Activated CD4-positive, alpha-beta T cell treated with anti-CD3 and anti-CD28 coated beads for 1 hour (primary cell): ENCODE measurements at regions not wholly inside any gene's neighbourhood (a gene's known extent, or its start where the extent isn't known, plus 50 kb on each side); places are given as distances from the start of the nearest gene placed in this dataset.

Source experiments
- DNase-seq: peaks from one replicate; pipeline ENCODE4 v3.0.0-alpha.2; 2020

DNA sequence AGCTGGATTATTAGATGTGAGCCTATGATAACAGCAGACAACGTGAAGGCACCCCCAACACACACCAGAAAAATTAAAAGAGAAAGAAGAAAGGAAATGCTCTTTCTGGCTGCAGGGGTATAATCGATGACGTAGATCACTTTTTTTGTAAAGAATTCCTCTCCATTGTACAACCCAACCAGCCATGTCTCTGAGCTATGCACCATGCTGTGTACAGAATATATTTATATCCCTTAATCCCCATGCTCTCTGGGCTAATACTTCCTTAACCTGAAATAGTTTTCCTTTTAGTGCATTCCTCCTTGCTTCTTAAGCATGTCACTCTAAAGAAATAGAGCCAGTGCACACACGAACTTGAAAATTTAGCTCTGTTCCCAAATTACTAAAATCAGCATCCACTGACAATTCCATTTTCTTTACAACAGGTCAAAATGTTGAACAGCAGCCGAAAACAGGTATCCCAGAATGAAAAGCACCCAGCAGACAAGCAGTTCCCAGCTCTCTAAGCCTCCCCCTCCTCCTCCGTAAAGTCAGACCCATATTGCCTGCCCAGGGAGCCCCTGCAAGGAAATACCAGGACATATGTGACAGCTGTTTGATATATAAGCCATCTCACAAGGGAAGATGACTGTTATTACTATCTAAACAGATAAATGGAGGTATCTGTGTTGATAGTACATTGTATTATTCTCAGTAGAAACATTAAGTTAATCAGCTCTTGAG, 247.4 kb upstream of the RAB6C start:
- no peak for DNase-seq

DNA sequence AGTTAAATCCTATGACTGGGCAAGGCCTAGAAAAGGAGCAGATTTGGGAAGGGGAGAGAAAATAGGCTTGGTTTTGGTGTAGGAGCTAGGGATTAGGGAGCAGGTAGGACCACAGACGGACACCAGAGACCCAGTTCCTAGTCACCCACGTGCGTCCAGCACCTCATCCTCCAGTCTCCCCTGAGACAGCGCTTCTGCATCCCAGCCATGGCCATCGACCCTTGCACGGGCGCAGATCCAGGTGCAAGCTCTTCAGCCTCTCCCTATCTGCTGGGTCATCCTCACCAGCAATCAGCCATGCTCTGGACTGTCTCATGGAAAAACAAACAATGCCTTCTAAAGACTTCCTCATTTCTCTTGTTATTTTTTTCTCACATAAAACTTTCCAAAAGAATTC, 246.8 kb upstream of the RAB6C start:
- no peak for DNase-seq

DNA sequence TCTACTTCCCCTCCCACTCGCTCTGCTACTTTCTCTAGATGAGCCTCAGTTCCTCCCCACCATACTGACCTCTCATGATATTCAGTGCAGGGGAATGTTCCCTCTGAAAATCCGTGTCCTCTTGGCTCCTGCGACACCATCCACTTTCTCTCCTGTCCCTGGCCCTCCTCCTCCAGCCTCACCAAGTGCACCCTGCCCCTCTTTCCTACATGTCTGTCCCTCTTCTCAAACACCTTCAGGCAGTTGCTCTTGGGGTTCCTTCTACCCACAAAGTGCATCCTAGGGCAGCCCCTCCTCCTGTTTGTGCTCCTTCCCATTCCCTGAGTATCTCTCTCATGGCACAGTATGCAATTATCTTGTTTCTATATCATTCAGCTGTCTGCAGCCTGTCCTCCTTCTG, 246.4 kb upstream of the RAB6C start:
- DNase-seq, result no peak

DNA sequence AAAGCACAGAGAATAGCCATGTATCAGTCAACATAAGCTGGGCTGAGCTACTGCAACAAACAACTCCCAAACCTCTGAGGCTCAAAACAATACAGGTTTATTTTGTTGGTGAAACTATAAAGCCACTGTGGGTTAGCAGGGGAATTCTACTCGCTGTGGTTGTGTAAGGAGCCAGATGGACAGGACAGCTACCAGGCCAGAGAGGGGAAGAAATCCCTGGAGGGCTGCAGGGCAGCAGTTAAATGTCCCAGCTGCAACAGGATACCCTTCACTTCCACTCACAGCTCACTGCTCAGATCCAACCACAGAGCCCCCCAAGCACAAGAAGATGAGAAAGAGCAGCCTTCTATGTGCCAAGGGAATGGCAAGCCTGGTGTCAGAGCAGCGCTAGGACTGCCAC, 245.9 kb upstream of the RAB6C start:
- DNase-seq, result no peak

DNA sequence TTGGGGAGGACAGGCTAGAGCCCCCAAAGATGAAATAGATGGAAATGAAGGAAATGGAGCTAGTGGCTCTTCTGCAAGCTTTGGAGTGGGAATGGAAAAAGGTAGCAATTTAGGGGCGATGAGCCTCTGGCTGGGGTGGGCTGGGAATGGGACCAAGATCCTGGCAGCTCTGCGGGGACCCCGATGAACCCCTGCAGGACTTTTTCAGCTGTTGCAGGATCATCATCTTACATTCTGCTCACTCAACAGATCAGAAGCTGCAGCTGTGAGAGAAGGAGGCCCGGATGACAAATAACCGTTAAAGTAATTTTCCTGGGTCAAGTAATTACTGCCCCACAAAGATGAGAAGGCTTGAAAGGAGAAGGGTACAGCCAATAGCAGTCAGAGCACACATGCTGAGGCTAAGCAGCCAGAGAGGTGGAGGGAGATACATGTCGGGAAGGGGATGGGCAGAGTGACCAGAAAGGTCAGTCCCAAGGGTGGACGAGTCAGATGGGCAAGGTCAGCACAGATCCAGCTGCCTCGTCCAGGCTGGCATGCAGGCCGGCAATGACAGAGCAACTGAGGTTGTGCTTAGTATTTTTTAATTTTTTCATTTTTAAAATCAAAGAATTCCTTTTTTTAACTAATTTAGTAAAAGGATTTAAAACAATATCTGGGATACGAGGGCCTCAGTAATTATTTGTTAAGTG, 245.0 kb upstream of the RAB6C start:
- no peak for DNase-seq

DNA sequence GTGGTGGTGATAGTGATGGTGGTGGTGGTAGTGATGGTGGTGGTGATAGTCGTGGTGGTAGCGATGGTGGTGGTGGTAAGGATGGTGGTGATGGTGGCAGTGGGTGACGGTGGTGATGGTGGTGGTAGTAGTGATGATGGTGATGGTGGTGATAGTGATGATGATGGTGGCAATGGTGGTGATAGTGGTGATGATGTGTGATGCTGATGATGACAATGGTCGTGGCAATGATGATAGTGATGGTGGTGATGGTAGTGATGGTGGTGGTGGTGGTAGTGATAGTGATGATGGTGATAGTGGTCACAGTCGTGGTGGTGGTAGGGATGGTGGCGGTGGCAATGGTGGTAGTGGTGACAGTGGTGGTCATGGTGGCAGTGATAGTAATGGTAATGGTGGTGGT, 243.9 kb upstream of the RAB6C start:
- DNase-seq, result no peak

DNA sequence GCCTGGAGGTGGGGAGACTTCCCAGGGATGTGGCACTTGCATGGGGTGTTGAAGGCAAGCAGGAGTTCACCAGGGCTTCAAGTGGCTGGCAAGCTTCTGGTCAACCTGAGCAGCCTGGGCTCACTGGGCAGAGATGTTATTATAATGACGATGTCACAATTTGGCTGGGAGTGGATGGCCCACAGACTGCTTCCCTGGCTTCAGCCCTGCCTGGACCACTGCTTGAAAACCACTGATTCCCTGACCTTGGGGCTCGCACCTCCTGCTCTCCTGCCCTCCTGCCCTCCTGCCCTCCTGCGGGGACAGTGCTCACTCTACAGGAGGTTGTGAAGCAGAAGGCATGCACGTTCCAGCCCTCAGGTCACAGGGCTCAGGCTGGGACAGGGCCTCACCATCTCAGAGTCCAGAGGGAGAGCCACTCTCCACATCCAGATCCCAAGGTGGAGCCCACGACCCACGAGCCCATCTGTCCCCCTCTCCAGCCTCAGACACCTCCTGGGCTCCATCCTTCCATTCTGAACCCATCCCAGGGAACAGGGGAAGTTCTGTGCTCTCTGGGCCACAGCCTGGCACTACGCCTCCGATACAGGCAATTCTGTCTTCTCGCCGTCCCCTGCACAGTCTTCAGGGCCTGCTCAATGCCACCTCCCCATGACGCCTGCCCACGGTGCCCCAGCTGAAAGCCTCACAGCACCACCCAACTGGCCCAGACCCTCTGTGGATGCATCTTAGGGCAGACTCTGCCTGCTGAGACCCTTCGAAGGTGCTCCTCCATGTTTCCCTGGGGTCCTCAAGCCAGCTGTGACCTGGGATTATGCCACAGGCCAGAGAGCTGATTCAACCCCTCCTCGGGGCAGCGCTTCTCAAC, 241.6 kb upstream of the RAB6C start:
- DNase-seq, result no peak

DNA sequence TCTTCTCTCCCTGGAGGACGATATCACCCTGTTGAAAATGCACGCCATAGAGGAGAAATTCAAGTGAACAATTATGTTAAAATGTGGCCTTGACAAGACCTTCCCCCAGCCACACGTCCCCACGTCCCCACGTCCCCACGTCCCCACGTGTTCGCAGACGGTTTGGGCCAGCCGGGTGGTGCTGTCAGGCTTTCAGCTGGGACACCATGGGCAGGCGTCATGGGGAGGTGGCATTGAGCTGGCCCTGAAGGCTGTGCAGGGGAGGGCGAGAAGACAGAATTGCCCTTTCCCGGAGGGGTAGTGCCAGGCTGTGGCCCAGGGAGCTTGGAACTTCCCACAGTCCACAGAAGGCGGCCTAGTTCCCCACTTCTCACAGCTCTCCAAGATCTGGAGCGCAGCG, 240.7 kb upstream of the RAB6C start:
- DNase-seq, result no peak

DNA sequence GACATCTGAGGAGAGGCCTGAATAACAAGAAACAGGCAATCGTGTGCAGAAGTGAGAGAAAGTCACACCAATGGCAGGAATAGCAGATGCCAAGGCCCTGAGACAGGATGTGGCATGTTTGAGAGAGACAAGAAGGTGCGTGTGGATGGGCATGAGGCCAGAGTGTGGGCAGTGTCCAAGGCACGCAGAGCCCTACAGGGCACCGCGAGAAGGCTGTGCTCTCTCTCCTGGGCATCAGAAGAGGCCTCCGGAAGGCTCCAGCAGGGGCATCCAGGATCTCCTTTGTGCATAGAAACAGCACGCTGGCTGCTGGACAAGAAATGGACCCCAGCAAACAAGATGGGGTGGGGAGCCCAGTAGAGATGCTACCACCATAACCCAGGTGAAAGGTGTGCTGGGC, 239.0 kb upstream of the RAB6C start:
- no peak for DNase-seq

DNA sequence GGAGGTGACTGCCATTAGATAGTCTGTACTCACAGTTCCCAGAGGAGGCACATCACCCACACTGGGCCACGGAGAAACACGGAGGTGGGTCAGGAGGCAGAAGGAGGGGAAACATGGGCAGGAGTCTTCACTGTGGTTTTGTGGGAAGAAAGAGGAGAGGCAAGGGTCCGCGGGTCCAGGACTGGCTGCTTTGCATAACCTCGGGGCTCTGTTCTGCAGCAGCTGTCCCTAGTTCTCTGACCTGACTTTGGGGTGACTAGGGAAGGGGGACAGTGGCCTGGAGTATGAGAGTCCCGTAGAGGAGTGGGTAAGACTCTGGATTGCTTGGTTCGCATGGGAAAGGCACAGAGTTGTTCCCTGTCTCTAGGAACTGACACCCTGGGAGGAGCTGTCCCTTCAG, 238.3 kb upstream of the RAB6C start:
- no peak for DNase-seq

DNA sequence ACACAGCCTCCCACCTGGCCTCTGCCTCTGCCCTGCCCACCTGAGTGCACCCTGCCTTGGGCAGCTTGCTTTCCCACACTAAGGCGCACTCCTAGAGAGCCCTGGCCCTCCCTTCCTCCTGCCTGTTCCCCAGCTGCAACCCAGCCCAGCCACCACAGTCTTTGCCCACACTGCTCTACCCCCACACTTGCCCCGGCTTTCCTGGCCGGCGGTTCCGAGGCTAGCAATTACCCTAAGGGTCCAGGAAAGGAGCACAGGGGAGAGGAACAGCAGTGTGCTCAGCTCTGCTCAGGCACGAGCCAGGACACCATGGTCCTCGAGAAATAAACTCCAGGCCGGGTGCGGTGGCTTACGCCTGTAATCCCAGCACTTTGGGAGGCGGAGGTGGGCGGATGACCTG, 237.8 kb upstream of the RAB6C start:
- no peak for DNase-seq

DNA sequence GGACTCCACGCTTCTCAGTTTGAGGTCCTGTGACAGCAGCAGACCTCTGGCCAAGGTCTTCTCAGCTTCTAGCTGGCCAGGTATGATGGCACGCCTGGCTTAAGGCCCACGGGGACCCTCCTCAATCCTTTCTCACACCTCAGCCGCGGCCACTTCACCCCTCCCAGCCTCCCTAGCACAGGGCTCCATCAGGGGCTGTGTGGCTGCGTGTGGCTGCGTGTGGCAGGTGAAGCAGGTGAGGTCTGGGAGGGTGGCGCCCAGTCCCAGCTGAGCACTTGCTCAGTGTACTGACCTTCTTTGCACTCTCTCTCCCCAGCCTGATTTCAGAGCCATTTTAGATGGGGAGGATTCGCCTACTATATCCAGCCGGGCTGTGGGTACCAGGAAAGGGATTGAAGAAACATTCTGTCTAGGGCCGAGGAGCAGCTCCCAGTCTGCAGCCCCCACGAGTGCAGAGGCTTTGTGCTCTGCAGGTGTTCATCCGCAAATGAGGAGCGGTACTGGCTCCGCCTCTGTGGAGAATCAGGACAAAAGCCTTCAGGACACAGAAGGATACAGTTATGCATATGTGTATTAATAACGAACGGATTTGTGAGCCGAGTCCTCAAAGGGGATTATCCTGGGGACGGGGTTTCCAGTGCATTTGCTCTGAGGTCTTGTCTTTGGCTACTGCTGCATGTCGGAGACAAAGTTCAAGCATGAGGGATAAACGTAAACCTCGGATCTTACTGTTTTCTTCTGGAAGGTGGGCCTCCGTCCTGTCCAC, 236.9 kb upstream of the RAB6C start:
- DNase-seq, result no peak

DNA sequence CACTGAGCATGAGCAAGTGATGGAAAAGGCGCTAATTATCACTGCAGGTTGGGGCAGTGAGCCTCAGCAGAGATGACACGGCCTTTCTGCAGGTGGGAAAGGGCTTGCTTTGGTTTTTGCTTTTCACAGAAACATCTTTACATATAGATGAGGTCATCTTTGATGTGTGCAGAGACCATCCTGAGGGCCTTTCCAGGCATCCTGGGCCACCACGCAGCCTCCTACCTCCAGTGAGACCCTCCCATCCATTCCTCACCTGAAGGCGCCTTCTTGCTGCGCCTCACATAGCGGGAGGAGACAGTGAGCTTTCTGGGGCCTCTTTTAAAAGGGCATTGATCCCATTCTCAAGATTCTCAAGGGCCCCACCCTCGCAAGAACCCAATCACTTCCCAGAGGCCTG, 235.3 kb upstream of the RAB6C start:
- no peak for DNase-seq

DNA sequence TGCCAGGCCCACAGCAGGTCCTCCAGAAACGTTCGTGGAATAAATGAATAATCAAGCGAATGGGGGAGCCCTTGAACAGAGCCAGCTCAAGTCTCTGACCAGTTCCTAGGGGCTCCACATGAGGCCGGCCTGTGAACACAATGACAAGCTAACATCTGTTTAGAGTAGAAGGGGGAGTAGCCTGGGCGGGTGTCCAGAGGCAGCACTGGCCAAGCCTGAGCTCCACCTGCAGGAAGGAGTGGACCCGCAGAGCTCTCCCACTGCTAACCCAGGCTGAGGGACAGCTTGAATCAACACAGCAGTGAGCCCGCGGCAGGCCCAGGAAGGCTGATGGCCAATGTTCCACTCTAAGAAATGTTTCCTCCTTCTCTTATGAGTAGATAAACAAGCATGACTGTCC, 234.8 kb upstream of the RAB6C start:
- DNase-seq, result no peak

DNA sequence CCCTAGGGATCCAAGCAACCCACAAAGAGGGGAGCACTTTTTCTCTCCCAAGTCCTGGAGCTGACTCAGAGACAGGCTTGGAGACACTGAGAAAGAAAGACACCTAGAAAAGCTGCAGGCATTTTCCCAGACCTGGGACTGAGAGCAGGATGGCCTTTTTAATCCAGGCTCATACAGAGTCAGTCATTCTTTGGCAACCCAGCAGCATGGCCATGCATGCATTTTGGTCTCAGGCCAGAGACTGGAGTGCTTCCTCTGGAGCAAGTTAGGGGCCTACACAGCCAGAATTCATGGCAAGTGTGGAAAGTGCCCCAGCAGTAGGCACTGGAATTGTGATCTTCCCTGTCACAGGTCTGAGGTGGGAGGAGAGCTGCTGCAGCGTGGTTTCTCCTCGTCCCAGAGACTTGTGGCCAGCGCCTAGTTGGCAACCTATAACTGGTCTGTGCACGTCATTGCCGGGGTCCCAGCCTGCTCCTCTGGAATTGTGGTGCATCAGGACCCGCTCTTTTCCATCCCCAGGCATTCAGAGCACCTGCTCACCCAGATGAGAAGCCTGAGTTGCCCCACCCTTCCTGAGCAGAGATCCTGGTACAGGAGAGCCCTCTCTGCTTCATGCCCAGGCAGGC, 231.9 kb upstream of the RAB6C start:
- no peak for DNase-seq

DNA sequence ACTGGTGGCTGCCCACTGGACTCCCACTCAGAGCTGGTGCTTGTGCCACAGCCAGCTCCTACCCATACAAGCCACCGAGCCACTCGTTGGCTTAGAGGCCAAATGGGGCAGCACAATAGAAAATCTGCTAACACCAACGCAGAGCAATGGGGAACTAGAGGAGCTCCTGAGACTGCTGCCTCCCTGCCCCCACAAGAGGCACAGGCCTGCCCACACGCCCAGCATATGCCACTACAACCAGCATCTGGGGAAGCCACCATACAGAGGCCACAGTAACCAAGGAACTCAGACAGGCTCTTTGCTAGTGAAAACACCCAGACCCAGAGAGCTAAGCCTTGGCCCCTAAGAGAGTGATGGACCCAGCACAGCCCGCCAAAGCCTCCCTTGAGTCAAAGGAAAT, 231.2 kb upstream of the RAB6C start:
- no peak for DNase-seq

DNA sequence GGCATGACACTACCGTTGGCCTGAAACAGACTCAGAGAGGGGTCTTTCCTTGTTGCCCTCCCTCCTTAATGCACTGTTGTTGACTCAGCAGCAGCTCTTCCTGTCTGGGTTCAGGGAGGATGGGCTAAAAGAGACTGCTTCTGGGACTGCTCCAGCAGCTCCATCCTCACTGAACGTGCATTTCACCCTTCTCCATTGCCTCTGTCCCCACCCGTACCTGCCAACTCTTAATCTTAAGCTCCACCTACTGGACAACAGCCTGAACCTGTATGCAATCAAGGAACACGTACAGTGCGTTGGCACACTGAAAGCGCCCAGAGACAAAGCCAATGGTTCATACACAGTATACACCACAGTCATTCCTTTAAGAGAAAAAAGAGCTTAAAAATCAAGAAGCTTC, 230.8 kb upstream of the RAB6C start:
- DNase-seq, result no peak

DNA sequence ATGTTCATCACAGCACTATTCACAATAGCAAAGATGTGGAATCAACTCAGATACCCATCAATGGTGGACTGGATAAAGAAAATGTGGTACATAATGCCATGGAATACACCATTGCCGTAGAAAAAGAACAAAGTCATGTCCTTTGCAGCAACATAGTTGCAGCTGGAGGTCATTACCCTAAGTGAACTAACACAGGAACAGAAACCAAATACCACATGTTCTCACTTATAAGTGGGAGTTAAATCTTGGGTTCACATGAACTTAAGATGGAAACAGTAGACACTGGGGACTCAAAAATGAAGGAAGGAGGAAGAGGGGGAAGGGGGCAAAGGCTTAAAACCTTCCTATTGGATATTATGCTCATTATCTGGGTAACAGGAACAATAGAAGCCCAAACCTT, 228.1 kb upstream of the RAB6C start:
- DNase-seq, result no peak

DNA sequence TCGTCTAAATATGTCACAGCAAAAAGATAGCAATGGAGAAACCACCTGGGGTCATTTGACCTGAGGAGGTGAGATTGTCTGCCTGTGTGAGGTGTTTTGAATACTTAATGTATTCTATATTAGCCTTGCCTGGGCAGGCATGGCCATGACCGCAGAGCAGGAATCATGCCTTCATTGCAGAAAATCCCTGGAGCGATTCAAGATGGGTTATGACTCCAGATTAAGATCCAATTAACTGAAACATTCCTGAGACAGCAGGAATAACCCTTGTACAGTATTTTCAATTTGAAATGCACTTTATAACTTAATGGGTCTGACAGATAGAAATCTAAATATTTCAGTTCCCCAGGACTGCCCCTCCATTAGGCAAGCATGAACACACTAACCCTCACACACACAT, 227.3 kb upstream of the RAB6C start:
- no peak for DNase-seq

DNA sequence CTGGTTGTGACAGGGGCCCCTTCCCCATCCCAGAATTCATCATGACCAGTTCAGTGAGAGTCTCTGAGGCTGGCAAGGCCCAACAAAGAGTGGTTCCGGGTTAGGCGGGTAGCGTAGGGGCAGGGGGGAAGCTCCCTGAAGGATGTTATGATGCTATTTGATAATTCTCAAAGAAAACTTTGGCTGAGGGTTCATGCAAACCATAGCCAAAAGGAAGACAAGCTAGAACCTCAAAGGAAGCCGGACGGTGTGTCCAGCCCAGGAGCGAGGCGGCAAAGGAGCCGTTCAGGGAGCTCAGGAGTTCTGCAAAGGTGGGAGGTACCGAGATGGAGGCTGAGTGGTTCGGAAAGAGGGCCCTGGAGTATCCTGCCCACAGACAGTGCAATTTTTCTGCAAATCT, 226.8 kb upstream of the RAB6C start:
- DNase-seq, result no peak

DNA sequence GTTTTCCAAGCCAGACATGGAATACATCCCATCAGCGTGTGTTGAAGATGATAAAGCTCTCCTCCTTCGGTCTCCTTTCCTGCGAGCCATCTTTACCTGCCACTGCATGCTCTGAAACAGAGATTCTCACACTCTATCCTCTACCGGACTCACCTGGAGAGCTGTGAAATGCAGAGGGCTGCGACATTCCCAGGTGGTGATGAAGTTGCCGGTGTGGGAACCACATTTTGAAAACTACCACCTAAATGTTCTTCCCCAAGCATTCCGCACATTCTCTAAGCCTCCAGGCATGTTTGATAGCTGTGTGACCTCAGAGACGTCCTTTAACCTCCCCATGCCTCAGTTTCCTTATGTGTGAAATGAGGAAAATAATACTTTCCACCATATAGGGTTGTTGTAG, 226.2 kb upstream of the RAB6C start:
- no peak for DNase-seq

DNA sequence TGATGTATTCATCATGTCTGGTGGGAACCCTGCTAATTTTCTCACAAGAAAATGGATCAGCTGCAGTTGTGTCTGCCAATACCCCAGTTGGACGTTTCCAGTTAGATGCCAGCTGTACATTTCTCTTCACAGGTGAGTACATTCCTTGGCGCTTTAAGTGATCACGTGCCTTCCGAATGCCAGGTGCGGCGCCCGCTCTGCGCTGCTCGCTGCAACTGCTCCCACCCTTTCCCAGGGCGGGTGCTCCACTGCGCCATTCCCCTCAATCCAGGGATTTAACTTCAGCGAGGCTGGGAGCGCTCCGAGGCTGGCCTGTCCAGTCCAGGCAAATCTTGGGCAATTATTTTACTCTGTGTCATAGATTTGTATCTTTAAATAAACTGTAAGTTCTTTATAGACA, 225.0 kb upstream of the RAB6C start:
- DNase-seq, result no peak

DNA sequence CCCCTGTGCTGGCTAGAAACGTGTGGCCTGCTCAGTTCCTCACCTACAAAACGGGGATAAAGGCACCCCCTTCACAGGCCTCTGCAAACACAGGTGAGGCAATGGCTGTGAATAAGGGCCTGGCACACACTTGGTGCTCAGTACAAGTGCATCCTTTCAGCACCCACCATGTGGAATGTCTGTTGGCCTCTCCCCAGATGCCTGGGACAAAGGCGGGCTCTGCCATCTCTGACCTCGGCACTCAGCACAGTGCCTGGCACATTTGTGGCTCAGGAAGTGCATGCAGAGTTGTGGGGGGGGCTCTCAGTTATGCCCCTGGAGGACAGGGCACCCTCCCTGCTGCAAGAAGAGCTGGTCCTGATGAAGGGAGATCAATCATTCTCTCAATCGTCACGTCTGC, 224.6 kb upstream of the RAB6C start:
- no peak for DNase-seq
